ENCODE measurements at regions not wholly inside any gene's neighbourhood (a gene's known extent, or its start where the extent isn't known, plus 50 kb on each side); places are given as distances from the start of the nearest gene placed in this dataset.

DNA sequence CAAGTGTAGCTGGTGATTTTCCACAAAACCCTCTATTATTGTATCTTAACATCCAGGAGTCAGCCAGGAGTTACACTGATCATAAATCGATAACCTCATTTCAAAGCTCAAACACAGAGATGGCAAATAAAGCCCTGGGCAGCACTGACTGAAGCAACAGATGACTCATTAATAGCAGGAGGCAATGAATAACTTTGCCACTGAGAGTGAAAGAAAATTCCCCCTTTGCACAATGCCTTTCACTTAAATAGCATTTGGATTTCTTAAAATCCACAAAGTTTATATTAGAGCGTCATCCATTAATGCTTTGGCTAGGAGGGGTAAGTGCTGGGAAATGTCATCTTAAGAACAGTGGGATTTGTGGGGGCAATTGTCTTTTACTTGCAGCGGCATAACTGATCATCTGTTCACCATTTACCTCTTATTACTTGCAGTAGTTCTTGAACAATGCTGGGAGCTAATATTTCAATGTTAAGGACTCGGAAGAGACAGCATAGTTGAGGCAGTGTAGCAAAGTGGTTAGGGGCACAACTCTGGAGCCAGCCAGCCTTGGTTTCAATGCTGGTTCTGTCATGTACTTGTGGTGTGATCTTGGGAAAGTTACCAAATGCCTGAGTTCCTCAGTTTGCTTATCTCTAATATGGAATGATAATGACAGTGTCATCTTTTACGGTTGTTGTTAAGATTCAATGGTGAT is 630.4 kb upstream of the TBL1XR1 start:
- no peak for TF ChIP-seq EZH2 (IDR thresholded peaks at IDR 0.05)
- TF ChIP-seq POLR2AphosphoS5 (IDR thresholded peaks at IDR 0.05; ENCODE audit: borderline replicate concordance, low read depth, low read length) = no peak

Data from SK-N-MC (cell line).